ENCODE measurements at regions not wholly inside any gene's neighbourhood (a gene's known extent, or its start where the extent isn't known, plus 50 kb on each side); places are given as distances from the start of the nearest gene placed in this dataset.

DNA sequence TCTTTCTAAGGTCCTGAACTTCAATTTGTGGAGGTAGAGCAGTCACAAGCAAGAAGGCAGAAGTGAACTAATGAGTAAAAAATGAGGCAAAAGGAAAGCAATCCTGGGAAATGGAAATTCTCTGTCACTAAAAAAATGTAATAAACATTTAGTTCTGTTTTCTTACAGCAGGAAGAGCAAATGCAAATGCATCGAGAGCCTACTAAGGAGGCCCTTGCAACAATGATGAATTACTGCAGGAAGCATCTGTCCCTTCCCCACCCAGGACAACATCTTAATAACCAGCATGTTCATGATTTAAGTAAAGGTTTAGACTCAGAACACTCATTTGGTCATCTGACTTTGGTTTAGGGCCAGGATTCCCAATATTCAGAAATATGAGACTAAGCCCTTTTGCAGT lies 341.4 kb upstream of the NOCT start:
- Histone ChIP-seq H3K27me3 (no peaks in the 10 kb centered on the region), H3K4me1 (no peaks in the 10 kb centered on the region), H3K9me3 (no peaks in the 10 kb centered on the region), H3K27ac (no peak overlapping the region), H3K4me3 (no peak overlapping the region), H3K36me3 (no peaks in the 10 kb centered on the region)
- DNase-seq (ENCODE audit: low spot score in 2 of 2), result no peak
- intact Hi-C loops (cut with DNase I; ENCODE audit: low total_unique reads), result no loop called here
- no peak for TF ChIP-seq POLR2A (IDR thresholded peaks at IDR 0.05)
- TF ChIP-seq POLR2AphosphoS5 (IDR thresholded peaks at IDR 0.05), result no peak
- no peak for TF ChIP-seq CTCF (IDR thresholded peaks at IDR 0.05)

- no peak for TF ChIP-seq CTCF (IDR thresholded peaks at IDR 0.05)
- no peak for TF ChIP-seq POLR2AphosphoS5 (IDR thresholded peaks at IDR 0.05)
- TF ChIP-seq POLR2A (IDR thresholded peaks at IDR 0.05), result no peak
- no peak overlapping the region for H3K4me3 ChIP-seq
- H3K27ac ChIP-seq, result no peak overlapping the region
- no peaks in the 10 kb centered on the region for H3K4me1 ChIP-seq
- H3K27me3 ChIP-seq, result no peaks in the 10 kb centered on the region
- H3K9me3 ChIP-seq, result no peaks in the 10 kb centered on the region
- intact Hi-C loops (cut with DNase I; ENCODE audit: low total_unique reads), result no loop called here
- H3K36me3 ChIP-seq, result no peaks in the 10 kb centered on the region
- no peak for DNase-seq (ENCODE audit: low spot score in 2 of 2)
These were observed 342.5 kb upstream of the NOCT start for GRCh38 chr4:138673053-138673452.

DNA sequence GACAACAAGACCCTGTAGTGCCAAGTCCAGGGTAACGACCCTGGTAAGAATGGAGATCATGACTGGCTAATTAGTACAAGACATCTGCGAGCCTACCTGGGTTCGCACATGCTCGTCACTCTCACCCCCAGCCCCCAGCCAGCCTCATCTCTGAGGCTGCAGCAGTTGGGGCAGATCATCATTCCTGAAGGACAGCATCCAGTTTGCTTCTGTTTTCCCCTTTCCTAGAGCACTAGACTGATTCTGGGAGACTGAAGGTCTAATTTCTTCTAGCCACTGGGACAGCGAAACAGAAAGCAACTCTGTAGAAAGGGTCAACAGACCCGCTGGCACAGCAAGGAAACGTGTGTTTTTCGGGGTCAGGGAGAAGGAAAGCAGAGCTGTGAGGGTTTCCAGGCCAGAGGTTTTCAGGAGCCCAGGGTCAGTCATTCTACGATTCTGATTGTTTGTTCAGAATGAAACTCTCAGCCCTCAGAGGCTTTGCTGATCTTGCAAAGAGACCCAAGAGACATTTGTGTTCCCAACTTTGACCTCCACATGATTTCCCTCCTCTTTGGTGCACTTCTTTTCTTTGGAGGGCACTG lies 343.1 kb upstream of the NOCT start:
- TF ChIP-seq POLR2AphosphoS5 (IDR thresholded peaks at IDR 0.05) (no peak), POLR2A (IDR thresholded peaks at IDR 0.05) (no peak), CTCF (IDR thresholded peaks at IDR 0.05) (no peak)
- no peaks in the 10 kb centered on the region for H3K27me3 ChIP-seq
- intact Hi-C loops (cut with DNase I; ENCODE audit: low total_unique reads), result no loop called here
- no peaks in the 10 kb centered on the region for H3K9me3 ChIP-seq
- DNase-seq (ENCODE audit: low spot score in 2 of 2), result no peak
- no peak overlapping the region for H3K4me3 ChIP-seq
- no peak overlapping the region for H3K27ac ChIP-seq
- no peaks in the 10 kb centered on the region for H3K36me3 ChIP-seq
- H3K4me1 ChIP-seq, result no peaks in the 10 kb centered on the region

DNA sequence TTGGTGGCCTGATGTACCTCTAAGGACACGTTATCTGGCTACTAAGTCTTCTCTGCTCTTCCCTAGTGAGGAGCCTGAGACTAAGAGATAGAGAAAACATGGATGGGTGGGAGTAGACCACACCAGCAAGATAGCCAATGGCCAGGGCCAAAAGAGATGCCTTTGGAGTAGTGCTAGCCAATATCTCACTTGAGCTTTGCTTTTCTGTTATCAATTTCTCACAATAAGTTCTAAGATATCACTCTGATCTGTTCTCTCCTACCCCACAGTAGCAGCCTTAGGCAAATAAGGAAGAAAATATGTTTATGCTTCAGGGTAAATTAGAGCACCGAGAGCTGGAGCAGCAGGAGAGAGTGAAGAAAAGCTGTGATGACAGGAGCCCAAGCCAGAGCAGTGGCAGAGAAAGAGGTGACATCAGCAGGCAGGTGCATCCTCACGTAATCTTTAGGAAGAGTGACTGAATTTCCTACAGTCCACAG lies 343.9 kb upstream of the NOCT start:
- no peaks in the 10 kb centered on the region for H3K9me3 ChIP-seq
- no peaks in the 10 kb centered on the region for H3K27me3 ChIP-seq
- no peak overlapping the region for H3K27ac ChIP-seq
- H3K36me3 ChIP-seq, result no peaks in the 10 kb centered on the region
- DNase-seq (ENCODE audit: low spot score in 2 of 2), result no peak
- H3K4me3 ChIP-seq, result no peak overlapping the region
- TF ChIP-seq CTCF (IDR thresholded peaks at IDR 0.05), result no peak
- TF ChIP-seq POLR2AphosphoS5 (IDR thresholded peaks at IDR 0.05), result no peak
- no peak for TF ChIP-seq POLR2A (IDR thresholded peaks at IDR 0.05)
- intact Hi-C loops (cut with DNase I; ENCODE audit: low total_unique reads), result no loop called here
- no peaks in the 10 kb centered on the region for H3K4me1 ChIP-seq

GRCh38 chr4:138671106-138671505 lies 344.5 kb upstream of the NOCT start:
- no peak overlapping the region for H3K4me3 ChIP-seq
- no peak overlapping the region for H3K27ac ChIP-seq
- intact Hi-C loops (cut with DNase I; ENCODE audit: low total_unique reads), result no loop called here
- no peak for TF ChIP-seq CTCF (IDR thresholded peaks at IDR 0.05)
- no peak for TF ChIP-seq POLR2AphosphoS5 (IDR thresholded peaks at IDR 0.05)
- no peak for TF ChIP-seq POLR2A (IDR thresholded peaks at IDR 0.05)
- H3K36me3 ChIP-seq, result no peaks in the 10 kb centered on the region
- no peak for DNase-seq (ENCODE audit: low spot score in 2 of 2)
- H3K4me1 ChIP-seq, result no peaks in the 10 kb centered on the region
- H3K9me3 ChIP-seq, result no peaks in the 10 kb centered on the region
- no peaks in the 10 kb centered on the region for H3K27me3 ChIP-seq
